ENCODE measurements at regions not wholly inside any gene's neighbourhood (a gene's known extent, or its start where the extent isn't known, plus 50 kb on each side); places are given as distances from the start of the nearest gene placed in this dataset.
A peak's percentile ranks its signal among the peaks of the same experiment; 100 is the strongest.

GRCh38 chr1:8134546-8135235, 108.6 kb upstream of the ERRFI1 start:
- Histone ChIP-seq H3K18ac (ENCODE audit: low read depth, low read length) (peak overlapping the region; percentile 66), H2BK20ac (ENCODE audit: low read depth, low read length) (peak overlapping the region; percentile 7; the same call in 1 of the 2 replicates)
- in situ Hi-C loops (cut with MboI; ENCODE audit: low sequenced_read_pairs): no loop called here

More at GRCh38 chr1:8134546-8135235, 108.6 kb upstream of the ERRFI1 start:
- Histone ChIP-seq H4K20me1 (ENCODE audit: insufficient read depth, low read length) (no peaks in the 10 kb centered on the region), H3K14ac (replicated peaks; ENCODE audit: low read depth, low read length) (peak overlapping the region; percentile 14), H3K4me2 (ENCODE audit: low read depth, low read length) (peak overlapping the region; percentile 51), H3K27ac (ENCODE audit: insufficient read depth, low read length) (peak overlapping the region; percentile 73; the same call in 1 of the 2 replicates), H4K91ac (ENCODE audit: insufficient read depth, low read depth, low read length) (peak overlapping the region; percentile 71), H3K4ac (ENCODE audit: low read depth, low read length) (peak overlapping the region; percentile 79), H2AK5ac (ENCODE audit: low read depth, low read length) (peak overlapping the region; percentile 98), H3K79me1 (ENCODE audit: low read depth in 1 of 2, low read length in 2 of 2) (peaks cover 0 to 3% of the 10 kb centered on the region in 2 experiments; a peak in 1 of 4 replicates), H2BK5ac (ENCODE audit: low read depth, low read length, poor library complexity, severe bottlenecking) (peak overlapping the region; percentile 88), H3K9ac (ENCODE audit: low read depth, low read length) (peak overlapping the region; percentile 1; the same call in 1 of the 2 replicates), H3K4me1 (ENCODE audit: control insufficient read depth, insufficient read depth, low read length) (peaks cover 25% of the 10 kb centered on the region), H2AFZ (replicated peaks; ENCODE audit: low read length, poor library complexity) (no peak overlapping the region), H3K36me3 (ENCODE audit: control insufficient read depth, insufficient read depth, low read length) (no peaks in the 10 kb centered on the region), H2BK120ac (ENCODE audit: low read depth, low read length) (peak overlapping the region; percentile 53), H3K56ac (ENCODE audit: extremely low read depth, insufficient read depth, low read length) (no peak overlapping the region), H3K23ac (ENCODE audit: low read depth, low read length) (no peak overlapping the region), H3K9me1 (ENCODE audit: insufficient read depth, low read length) (peaks cover 22% of the 10 kb centered on the region), H2AK9ac (replicated peaks; ENCODE audit: low read depth, low read length, poor library complexity) (no peak overlapping the region), H2BK15ac (ENCODE audit: low read depth, low read length) (peak overlapping the region; percentile 48), H4K8ac (ENCODE audit: low read depth in 2 of 2, low read length in 2 of 2) (peak overlapping the region; percentile 38 to 64; a peak in 3 of 4 replicates), H3K27me3 (ENCODE audit: control insufficient read depth, insufficient read depth, low read length) (no peaks in the 10 kb centered on the region; the same call in 1 of the 2 replicates), H3K9me3 (ENCODE audit: control insufficient read depth, insufficient read depth, low read length) (no peaks in the 10 kb centered on the region), H4K5ac (ENCODE audit: low read depth, low read length) (peak overlapping the region; percentile 54), H3K4me3 (ENCODE audit: insufficient read depth, low read depth, low read length) (no peak overlapping the region)
- no TSS peak for BruUV-seq (replicated peaks)
- ChIA-PET POLR2A (ENCODE audit: unreplicated experiment) (no interaction called here), CTCF (interaction anchor here (1.1 to 1.2 kb wide), 2 partner anchors 13 to 176 kb away, joined by 3 to 4 read pairs; no protein-coding TSS in a partner anchor)
- dilution Hi-C loops (cut with HindIII; ENCODE audit: low sequenced_read_pairs, unreplicated experiment): no loop called here
- no peak for ATAC-seq (ENCODE audit: low read depth)
- intact Hi-C loops (cut with micrococcal nuclease): no loop called here
- DNase-seq: no peak
- WGBS, 2 experiments (ENCODE audit: extremely low coverage in 2 of 2, insufficient read length in 1 of 2): 100% methylated on average over 2 of the region's 14 CpGs; no CpG with 5 or more reads in 1 of the 2 experiments
- TF ChIP-seq POLR2A (IDR thresholded peaks at IDR 0.05; ENCODE audit: low read depth, low read length) (no peak), CHD1 (IDR thresholded peaks at IDR 0.05; ENCODE audit: low read depth, low read length) (no peak), CEBPB (IDR thresholded peaks at IDR 0.05; ENCODE audit: low read depth, low read length) (no peak), NFE2L2 (IDR thresholded peaks at IDR 0.05; ENCODE audit: low read depth, low read length) (no peak), ELK1 (IDR thresholded peaks at IDR 0.05; ENCODE audit: borderline replicate concordance, low read depth, low read length) (no peak), MAZ (IDR thresholded peaks at IDR 0.05; ENCODE audit: borderline replicate concordance, low read depth, low read length) (no peak), BHLHE40 (IDR thresholded peaks at IDR 0.05; ENCODE audit: low read depth, low read length) (no peak), CTCF (conservative IDR thresholded peaks at IDR 0.05; ENCODE audit: low read depth, low read length) (no peak), FOS (IDR thresholded peaks at IDR 0.05; ENCODE audit: low read depth, low read length) (no peak), MXI1 (IDR thresholded peaks at IDR 0.05; ENCODE audit: borderline replicate concordance, low read depth, low read length) (no peak), RCOR1 (IDR thresholded peaks at IDR 0.05; ENCODE audit: insufficient replicate concordance, low read length) (no peak), USF2 (IDR thresholded peaks at IDR 0.05; ENCODE audit: low read depth, low read length) (no peak)
